Glomerular visceral epithelial cell (primary cell): ENCODE measurements at regions not wholly inside any gene's neighbourhood (a gene's known extent, or its start where the extent isn't known, plus 50 kb on each side); places are given as distances from the start of the nearest gene placed in this dataset.

Experiments used
- DNase-seq: peaks from one replicate; pipeline ENCODE4 v3.0.0-alpha.2; 2016; ENCODE audit errors: extremely low spot score

DNA sequence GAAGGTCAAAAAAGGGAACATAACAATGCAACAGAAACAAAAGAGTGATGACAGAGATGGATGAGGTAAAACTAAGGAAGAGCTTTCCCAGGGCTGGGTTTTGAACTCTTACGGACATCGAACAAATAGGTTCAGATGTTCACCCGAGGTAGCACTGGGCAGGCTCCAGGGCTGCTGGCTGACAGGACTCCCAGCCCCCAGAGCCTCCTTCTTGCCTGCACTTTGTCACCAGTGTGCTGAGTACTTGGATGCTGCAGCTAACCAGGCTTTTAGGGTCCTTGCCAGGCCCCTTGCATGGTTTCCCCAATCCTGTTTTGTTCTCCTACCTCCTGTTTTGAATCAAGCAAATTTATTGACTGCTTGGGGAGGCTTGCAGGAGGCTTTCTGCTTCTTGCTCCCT is 322.9 kb downstream of the DYSF start:
- DNase-seq: no peak

DNA sequence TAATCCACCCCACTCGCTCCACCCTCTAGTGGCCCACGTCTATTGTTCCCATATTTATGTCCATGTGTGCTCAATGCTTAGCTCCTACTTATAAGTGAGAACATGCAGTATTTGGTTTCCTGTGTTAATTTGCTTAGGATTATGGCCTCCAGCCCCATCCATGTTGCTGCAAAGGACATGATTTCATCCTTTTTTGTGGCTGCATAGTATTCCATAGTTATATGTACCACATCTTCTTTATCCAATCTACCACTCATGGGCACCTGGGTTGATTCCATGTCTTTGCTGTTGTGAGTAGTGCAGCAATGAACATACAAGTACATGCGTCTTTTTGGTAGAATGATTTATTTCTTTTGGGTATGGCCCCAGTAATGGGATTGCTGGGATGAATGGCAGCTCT is 319.9 kb downstream of the DYSF start:
- no peak for DNase-seq

DNA sequence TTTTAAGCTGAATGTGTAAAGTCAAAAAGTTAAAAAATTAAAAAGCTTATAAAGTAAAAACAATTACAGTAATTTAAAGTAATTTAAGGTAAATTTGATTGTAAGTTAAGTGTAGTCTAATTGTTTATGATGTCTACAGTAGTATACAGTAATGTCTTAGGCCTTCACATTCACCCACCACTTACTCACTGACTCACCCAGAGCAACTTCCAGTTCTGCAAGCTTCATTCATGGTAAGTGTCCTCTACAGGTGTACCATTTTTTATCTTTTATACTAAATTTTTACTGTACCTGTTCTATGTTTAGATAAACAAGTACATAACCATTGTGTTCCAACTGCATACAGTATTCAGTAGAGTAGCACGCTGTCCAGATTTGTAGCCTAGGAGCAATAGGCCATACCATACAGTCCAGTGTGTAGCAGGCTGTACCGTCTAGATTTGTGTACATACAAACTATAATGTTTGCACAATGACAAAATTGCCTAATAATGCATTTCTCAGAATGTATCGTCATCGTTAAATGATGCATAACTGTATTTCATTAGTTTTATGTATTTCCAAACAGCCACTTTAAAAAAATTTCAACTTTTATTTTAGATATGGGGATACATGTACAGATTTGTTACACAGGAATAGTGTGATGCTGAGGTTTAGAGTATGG is 319.3 kb downstream of the DYSF start:
- no peak for DNase-seq

DNA sequence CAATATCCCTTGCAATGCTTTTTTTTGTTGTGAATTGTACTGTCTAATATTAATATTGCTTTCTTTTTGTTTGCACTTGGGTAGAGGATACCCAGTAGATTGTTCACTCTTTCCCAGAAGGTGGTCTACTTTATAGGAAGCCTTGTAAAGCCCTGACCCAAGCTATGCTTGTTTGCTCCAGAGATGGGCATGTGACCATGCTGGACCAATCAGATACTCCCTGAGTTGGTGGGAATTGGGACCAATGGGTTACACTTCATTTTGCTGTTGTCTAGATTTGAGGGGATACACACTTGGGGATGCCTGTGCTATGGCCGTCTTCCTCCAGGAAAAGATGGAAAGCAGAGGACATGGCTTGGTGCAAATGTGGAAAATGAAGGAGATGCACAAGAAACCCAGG is 314.3 kb downstream of the DYSF start:
- DNase-seq: no peak

DNA sequence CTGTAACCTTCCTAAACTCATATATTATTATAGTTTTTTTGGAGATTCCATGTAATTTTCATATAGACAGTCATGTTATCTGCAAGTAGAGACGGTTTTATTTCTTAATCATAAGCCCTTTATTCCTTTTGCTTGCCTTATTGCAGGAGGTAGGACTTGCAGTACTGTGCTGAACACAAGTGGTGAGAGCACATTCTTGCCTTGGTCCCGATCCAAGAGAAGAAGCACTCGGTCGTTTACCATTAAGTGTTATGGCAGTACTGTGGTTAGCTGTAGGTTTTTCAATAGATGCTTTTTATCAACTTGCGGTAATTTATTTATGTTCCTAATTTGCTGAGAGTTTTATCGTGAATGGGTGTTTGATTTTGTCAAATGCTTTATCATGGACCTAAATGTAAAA is 305.7 kb downstream of the DYSF start:
- DNase-seq: no peak

DNA sequence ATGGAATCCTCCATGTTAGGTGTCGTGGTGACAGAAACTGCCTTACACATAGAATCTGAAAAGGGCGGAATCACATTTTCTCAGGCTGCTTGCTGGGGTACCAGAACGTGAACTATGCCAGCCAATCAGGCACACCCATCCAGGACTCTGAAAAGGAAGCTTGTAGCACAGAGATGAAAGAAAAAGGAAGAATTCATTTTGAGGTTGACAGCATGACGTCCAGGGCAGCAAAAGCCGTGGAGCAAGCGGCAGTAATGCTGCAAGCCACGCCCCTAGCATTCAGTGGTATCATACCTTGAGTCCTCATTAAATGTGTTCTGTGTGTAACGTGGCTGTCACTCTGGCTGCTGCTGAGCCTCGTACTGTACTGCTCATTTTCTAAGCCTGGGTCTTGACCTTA is 304.0 kb downstream of the DYSF start:
- no peak for DNase-seq

DNA sequence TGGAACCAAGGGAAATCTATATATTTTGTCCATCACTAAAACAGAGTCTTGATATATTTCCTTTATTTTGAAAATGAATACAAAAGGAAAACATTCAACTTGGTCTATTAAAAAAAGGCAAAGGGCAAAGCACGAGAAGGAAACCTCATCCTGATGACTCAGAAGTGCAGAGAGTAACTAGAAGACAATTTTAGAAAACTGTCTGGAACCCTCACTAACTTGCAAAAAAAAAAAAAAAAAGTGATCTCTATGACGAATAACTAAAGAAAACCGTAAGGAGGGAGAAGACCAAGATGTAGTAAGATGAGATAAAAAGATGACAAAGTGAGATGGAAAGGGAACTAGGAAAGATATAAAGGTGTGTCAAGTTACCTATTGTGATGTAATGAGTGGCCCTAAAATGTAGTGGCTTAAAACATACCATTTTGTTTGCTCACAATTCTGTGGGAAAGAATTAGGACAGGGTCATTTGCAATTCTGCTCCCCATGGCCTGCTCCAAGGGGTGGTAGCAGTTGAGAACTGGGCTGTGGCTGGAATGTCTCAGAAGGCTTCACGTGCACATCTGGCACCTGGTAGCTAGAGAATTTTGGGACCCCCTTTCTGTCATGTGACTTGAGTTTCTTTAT is 303.0 kb downstream of the DYSF start:
- DNase-seq: no peak

DNA sequence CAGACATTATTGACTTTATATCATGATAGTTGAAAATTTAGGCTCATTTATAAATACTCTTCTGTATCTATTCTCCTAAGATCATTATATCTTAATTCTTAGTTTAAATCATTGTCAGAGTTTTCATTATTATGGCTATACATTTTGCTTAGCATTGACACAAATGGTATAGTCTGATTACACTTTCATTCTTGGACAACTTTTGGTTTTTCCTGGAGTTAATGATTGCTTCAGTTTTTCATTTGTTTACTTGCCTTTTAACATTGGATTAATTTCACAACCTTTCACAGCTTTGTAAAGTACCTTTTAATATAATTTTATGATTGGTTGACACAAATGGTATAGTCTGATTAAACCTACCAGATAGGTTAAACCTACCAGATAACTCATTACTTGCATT is 298.2 kb downstream of the DYSF start:
- no peak for DNase-seq

DNA sequence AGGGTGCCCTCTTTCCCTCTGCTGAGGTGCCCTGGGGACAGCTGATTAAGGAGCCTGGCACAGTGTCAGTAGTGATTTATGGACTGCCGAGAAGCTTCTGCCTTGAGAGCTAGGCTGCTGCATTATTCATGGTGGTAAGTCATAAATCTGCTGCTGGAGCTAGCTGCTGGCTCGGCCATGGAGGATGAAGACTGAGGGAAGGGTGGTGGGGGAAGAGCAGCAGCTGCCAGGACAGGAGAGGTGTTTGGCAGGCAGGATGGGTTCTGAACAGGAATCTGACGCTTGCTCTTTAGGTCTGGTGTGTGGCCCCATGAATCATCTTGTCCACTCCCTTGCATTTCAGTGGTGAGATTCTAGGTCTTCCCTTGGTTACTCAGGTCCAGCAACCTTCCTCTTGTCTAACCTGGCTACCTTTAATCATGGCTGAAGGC is 296.3 kb downstream of the DYSF start:
- DNase-seq: peak; percentile 67

DNA sequence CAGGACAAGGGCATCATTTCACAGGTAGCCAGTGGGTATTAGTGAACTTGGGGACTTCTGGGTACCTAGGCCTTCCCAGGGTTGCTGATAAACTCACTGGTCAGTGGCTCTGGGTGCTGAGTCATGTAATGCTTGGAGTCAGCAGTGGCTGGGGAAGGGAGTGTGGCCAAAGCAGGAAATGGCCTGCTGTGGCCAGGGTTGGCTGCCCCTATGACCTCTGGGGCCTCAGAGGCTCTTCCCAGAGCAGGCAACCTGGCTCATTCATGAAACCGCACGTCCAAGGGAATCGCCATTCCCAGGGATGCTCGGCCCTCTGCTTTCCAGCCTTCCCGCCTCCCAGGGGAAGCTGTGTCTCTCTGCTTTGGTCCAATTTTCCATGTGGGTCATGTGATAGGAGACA is 294.9 kb downstream of the DYSF start:
- DNase-seq: peak; percentile 70

DNA sequence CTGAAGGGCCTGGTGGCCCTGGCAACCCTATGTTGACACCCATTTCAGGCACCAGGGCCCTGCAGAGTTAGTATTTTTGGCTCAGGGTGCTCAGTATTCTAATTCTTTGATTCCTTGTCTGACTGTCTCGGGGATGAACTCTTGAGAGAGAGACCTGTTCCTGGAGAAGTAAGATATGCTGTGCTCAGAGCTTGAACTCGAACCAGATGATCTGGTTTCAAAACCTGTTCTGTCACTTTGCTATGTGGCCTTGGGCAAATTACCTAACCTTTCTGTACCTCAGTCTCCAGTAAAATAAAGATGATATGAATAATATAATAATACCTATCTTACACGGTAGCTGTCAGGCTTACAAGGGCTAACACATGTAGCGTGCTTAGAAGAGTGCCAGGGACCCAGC is 294.2 kb downstream of the DYSF start:
- DNase-seq: no peak

DNA sequence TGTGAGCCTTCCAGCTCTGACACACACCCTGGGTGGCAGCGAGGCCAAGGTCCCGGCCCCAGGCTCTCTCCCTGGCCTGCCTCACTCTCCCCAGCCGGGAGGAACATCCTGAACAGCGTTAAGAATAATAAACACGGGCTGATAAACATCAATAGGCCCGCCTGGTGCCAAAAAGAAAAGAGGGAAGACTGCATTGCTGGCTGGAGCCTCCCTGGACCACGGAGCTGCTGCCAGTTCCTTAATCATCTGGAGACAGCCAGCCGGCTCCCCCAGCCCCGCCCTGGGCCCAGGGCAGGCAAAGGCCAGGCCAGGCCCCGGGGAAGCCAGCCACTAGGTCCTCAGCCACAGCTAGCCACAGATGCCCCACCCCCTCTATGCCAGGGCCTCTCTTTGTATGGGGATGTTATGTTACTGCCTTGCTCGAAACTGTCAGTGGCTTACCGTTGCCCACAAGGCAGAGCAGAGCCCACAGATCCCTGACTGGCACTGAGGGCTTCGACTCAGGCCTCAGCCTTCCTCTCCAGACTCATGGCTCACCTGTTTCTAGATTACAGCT is 293.7 kb downstream of the DYSF start:
- no peak for DNase-seq

DNA sequence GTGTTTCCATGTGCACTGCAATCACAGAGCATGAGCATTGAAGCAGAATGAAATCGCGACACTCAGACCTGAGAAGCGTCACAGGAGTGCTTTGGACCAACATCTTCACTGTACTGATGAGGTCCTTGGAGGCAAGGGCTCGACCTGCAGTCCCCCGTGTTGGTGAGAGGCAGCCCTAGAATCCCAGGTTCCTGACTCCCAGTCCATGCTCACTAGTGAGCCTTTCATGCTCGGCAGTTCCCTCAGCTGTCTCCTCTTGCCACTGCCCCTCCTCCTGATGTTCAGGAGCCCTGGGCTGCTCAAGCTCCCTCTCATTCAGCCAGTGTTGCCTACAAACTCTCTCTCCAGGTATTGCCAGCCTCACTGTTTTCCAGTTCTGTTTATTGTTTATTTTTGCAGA is 291.4 kb downstream of the DYSF start:
- DNase-seq: no peak

DNA sequence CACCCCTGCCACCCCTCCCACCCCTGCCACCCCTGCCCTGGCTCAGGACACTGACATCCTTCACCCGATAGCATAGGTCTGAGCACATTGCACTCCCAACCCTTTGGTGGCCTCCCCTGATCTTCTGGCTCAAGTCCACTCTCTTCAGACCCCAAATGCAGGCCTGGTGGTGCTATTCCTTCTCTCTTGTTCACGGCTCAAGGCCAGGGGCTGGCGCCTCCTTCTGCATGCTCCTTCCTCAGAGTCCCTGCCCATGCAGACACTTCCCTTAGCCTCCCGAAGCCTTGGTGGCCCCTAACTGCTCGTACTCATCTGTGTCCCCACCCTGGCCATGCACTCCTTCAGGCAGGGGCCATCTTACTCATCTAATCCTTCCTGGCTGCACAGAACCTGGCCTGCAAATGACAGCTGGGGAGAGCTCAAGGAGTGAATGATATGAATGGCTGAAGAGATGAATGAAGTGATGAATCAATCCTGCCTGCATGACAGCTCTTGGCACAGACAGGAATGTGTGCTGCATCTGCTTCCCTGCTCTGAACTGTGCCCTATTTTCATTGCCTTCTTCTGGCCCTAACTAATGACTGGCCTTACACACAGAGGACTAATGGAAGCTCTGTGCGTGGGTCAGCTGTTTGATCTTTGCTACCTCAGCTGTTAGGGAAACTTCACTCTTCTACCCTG is 290.8 kb downstream of the DYSF start:
- DNase-seq: peak; percentile 15

DNA sequence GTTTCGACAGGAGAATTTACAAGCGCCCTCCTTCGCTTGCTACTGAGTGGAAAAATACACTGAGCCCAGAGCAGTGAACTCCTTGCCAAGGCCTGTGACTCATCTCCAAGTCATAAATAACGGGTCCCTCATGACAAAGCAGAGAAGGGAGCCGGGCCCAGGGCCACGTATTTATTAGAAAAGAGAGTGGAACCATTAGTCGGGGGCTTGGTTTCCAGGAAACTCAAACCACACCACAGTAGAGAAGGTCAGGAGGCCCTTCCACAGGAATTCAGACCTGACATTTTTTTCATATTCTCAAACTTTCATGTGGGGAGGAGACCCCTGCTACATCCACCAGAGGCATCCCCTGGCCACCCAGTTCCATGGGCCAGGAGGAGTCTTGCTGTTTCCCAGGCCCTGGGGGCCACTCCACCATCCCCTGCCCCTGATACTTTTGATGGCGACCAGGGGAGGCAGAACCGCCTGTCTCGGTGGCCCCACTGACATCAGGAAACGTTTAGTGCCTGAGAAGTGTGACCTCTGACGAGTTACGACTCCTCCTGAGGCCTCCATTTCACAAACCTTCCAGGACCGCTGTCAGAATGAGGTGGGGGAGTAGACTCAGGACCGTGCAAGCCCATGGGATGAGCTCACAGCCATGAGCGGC is 289.7 kb downstream of the DYSF start:
- DNase-seq: peak; percentile 76

DNA sequence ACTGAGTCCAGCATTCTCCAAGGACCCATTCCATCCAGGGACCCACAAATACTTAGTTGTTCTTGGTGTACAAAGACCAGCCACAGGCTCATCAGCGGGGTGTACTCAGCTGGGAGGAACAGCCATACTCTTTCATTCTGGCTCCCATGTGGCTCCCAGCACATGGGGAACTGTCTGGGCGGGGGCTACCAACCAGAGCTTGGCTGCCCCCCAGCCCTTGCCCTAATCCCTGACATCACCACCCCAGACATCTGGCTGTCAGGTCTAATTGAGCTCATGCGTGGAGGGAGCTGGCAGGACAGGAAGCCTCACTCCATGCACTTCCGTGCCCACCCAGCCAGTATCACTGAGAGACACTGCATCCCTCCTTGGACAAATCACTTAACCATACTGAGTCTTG is 283.6 kb downstream of the DYSF start:
- DNase-seq: no peak

DNA sequence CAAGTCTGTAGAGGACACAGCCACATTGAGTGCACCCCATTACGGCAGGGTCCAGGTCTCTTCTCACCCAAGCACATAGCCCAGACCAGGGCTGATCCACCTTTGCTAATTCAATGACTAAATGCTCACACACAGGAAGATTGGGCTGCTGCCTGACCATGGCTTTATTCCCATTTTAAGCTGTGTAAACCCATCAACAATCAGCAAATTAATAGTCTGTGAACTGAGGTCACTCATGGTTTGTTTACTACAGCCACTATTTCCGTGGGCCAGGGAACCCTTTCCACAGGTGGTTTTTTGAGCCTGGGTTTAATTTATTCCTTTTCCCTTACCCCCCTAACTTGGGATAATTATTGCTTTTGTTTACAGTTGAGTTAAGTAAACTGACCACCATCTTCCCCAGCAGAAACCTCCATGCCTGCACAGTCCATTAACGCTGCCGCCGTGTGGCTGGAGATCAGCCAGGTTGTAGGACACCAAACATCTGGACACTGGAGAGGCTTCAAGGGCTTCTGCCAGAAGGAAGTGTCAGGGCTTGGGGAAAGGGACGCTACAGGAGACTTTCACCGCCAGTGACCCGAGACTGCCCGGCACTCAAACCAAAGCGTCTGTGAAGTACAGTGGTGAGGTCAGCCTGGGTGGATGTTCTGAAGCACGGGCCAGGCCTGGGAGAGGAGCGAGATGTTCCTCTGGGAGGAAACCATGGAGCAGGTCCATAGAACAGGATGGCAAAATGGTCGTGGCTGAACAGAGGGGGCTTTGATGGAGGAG is 282.9 kb downstream of the DYSF start:
- DNase-seq: no peak
